Pancreas (tissue), 10 donors: ENCODE measurements at regions not wholly inside any gene's neighbourhood (a gene's known extent, or its start where the extent isn't known, plus 50 kb on each side); places are given as distances from the start of the nearest gene placed in this dataset.

Experiments
- ATAC-seq, 4 donors: fragments of 200-7000 bp; cut with Tn5 transposase; one replicate each; pipeline versions ENCODE4 v1.8.0 to v1.9.1; 2020; ENCODE audit warnings: mild to moderate bottlenecking in 4 of 4, moderate library complexity in 4 of 4
- DNase-seq, 6 donors: peaks; one replicate each; pipeline ENCODE4 v3.0.0-alpha.2; 2020
- FAIRE-seq: peaks from 2 replicates; lab custom pipeline; 2012; peaks lifted over from hg19 to GRCh38; lab: Jason Lieb, UNC
- H3K27ac ChIP-seq, 4 donors: fragments of 200-600 bp; sonication (generic); 1 replicate in 3 of 4; 2 replicates in 1 of 4; pipeline versions ENCODE4 v1.5.0 to v1.8.0; 2020
- H3K27me3 ChIP-seq, 4 donors: fragments of 200-600 bp; one replicate each; pipeline ENCODE4 v1.8.0; 2021
- H3K36me3 ChIP-seq, 3 donors: fragments of 200-600 bp; sonication (generic) in 1 of 3; one replicate each; pipeline versions ENCODE4 v1.5.0 to v1.8.0; 2020 to 2021
- H3K4me1 ChIP-seq, 3 donors: fragments of 200-600 bp; one replicate each; pipeline ENCODE4 v1.8.0; 2021
- H3K4me3 ChIP-seq, 4 donors: fragments of 200-600 bp; sonication (generic) in 2 of 4; one replicate each; pipeline versions ENCODE4 v1.5.0 to v1.8.0; 2020 to 2021
- H3K9me3 ChIP-seq, 4 donors: fragments of 200-600 bp; one replicate each; pipeline ENCODE4 v1.8.0; 2021
- WGBS, 2 donors: extraction: QIAGEN DNeasy Blood & Tissue Kit; methylation state at CpG; one replicate each; pipeline ENCODE4 v1.1.7; 2013; 5-methylcytosine and 5-hydroxymethylcytosine counted together
- intact Hi-C, 3 donors: fragments of 100-400 bp; cut with DNase I; formaldehyde crosslinking; loops; one replicate each; pipeline versions ENCODE4 v1.11.1 to v1.14.2; 2022
- TF ChIP-seq, protein P1 (sequence below), 4 donors: fragments of 200-600 bp; sonication (generic) in 3 of 4; IDR thresholded peaks; one replicate each; pipeline versions ENCODE4 v1.5.0 to v1.8.0; 2021; ENCODE audit warnings: antibody characterized with exemption in 4 of 4
- donor health status: healthy with polysubstance abuse.
- donor health status: DM: no; HTN: no; CAD: no; lungs with moderate emphysema.
- donor health status: DM: no; HTN: no; CAD: no.
- donor health status: control.
- donor health status: control.
- donor health status: Bipolar disorder and iron deficiency.
- donor health status: DM: yes; HTN: yes; CAD: no.
- donor health status: DM: no; HTN: no; CAD: no.
- donor health status: DM: no; HTN: no; CAD: no.
- donor health status: DM: yes; HTN: yes; CAD: no.

DNA sequence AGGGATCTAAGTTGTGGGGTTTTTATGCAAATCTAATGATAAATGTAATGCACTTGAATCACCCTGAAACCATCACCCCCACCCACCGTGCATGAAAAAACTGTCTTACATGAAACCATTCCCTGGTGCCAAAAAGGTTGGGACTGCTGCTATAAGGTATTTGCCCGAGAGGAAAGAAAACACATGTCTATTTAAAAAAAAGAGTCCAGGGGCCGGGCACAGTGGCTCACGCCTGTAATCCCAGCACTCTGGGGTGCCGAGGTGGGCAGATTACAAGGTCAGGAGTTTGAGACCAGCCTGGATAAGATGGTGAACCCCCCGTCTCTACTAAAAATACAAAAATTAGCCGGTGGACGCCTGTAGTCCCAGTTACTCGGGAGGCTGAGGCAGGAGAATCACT lies 1372.8 kb upstream of the CDH2 start:
- ATAC-seq (no peak), DNase-seq (no peak), FAIRE-seq (no peak)
- TF ChIP-seq, protein P1, sequence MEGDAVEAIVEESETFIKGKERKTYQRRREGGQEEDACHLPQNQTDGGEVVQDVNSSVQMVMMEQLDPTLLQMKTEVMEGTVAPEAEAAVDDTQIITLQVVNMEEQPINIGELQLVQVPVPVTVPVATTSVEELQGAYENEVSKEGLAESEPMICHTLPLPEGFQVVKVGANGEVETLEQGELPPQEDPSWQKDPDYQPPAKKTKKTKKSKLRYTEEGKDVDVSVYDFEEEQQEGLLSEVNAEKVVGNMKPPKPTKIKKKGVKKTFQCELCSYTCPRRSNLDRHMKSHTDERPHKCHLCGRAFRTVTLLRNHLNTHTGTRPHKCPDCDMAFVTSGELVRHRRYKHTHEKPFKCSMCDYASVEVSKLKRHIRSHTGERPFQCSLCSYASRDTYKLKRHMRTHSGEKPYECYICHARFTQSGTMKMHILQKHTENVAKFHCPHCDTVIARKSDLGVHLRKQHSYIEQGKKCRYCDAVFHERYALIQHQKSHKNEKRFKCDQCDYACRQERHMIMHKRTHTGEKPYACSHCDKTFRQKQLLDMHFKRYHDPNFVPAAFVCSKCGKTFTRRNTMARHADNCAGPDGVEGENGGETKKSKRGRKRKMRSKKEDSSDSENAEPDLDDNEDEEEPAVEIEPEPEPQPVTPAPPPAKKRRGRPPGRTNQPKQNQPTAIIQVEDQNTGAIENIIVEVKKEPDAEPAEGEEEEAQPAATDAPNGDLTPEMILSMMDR (IDR thresholded peaks at IDR 0.05), result no peak
- no peaks in the 10 kb centered on the region for H3K4me1 ChIP-seq
- no peaks in the 10 kb centered on the region for H3K27me3 ChIP-seq
- no peak overlapping the region for H3K4me3 ChIP-seq
- 59 to 76% methylated on average over 9 of the region's 9 CpGs for WGBS, 2 donors
- intact Hi-C loops, result no loop called here
- no peaks in the 10 kb centered on the region for H3K9me3 ChIP-seq
- no peaks in the 10 kb centered on the region for H3K36me3 ChIP-seq
- H3K27ac ChIP-seq, result no peak overlapping the region

DNA sequence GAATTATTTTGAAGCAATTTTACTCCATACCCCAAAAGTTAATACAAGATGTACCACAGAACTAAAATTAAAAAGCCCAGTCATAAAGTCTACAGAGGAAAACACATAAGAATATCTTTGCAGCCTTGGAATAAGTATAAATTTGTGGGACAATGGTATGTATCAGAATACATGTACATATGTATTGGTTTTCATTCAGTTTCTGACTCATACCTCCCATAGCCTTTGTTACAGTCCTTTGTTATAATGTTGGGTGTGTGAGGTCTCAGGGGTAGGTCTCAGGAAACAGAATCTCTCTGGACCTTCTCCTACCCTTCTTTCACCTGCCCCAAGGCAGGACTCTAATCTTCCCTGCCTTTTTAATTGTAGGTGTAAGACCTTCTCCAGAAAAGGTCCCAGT lies 1370.7 kb upstream of the CDH2 start:
- Histone ChIP-seq H3K4me1 (no peaks in the 10 kb centered on the region), H3K36me3 (no peaks in the 10 kb centered on the region), H3K4me3 (no peak overlapping the region), H3K9me3 (no peaks in the 10 kb centered on the region), H3K27ac (no peak overlapping the region), H3K27me3 (no peaks in the 10 kb centered on the region)
- no peak for DNase-seq
- intact Hi-C loops, result no loop called here
- TF ChIP-seq, protein P1 (IDR thresholded peaks at IDR 0.05), result no peak
- FAIRE-seq, result no peak
- ATAC-seq, result no peak

GRCh38 chr18:29540548-29540947 lies 1363.6 kb upstream of the CDH2 start:
- no peak overlapping the region for H3K4me3 ChIP-seq
- H3K27me3 ChIP-seq, result no peaks in the 10 kb centered on the region
- FAIRE-seq (no peak), DNase-seq (no peak), ATAC-seq (no peak)
- H3K36me3 ChIP-seq, result no peaks in the 10 kb centered on the region
- no peaks in the 10 kb centered on the region for H3K4me1 ChIP-seq
- no peaks in the 10 kb centered on the region for H3K9me3 ChIP-seq
- intact Hi-C loops, result no loop called here
- TF ChIP-seq, protein P1 (IDR thresholded peaks at IDR 0.05), result no peak
- no peak overlapping the region for H3K27ac ChIP-seq
- WGBS, 2 donors, result 53 to 73% methylated on average over 2 of the region's 2 CpGs

- intact Hi-C loops, result no loop called here
- H3K27me3 ChIP-seq, result no peaks in the 10 kb centered on the region
- no peak for DNase-seq
- H3K36me3 ChIP-seq, result no peaks in the 10 kb centered on the region
- H3K4me1 ChIP-seq, result no peaks in the 10 kb centered on the region
- H3K9me3 ChIP-seq, result no peaks in the 10 kb centered on the region
- TF ChIP-seq, protein P1 (IDR thresholded peaks at IDR 0.05), result no peak
- ATAC-seq, result no peak
- H3K27ac ChIP-seq, result no peak overlapping the region
- FAIRE-seq, result no peak
- no peak overlapping the region for H3K4me3 ChIP-seq
Measured at GRCh38 chr18:29531746-29532145, 1354.8 kb upstream of the CDH2 start.

- intact Hi-C loops, result no loop called here
- H3K36me3 ChIP-seq, result no peaks in the 10 kb centered on the region
- TF ChIP-seq, protein P1 (IDR thresholded peaks at IDR 0.05), result no peak
- no peaks in the 10 kb centered on the region for H3K27me3 ChIP-seq
- ATAC-seq, result no peak
- no peak for FAIRE-seq
- H3K27ac ChIP-seq, result no peak overlapping the region
- DNase-seq, result no peak
- H3K4me3 ChIP-seq, result no peak overlapping the region
- H3K9me3 ChIP-seq, result no peaks in the 10 kb centered on the region
- H3K4me1 ChIP-seq, result no peaks in the 10 kb centered on the region
- 53 to 60% methylated on average over 3 of the region's 3 CpGs for WGBS, 2 donors
Measured at GRCh38 chr18:29523371-29523770, 1346.4 kb upstream of the CDH2 start.
